Stomach (tissue), 4 donors: ENCODE measurements at regions not wholly inside any gene's neighbourhood (a gene's known extent, or its start where the extent isn't known, plus 50 kb on each side); places are given as distances from the start of the nearest gene placed in this dataset.

Source experiments
- EP300 ChIP-seq: sonication (generic); formaldehyde crosslinking; IDR thresholded peaks from one replicate; pipeline ENCODE4 v1.6.1; 2017; ENCODE audit warnings: antibody characterized with exemption
- POLR2A ChIP-seq, 4 donors: fragments of 450-650 bp; IDR thresholded peaks; one replicate each; pipeline ENCODE4 v1.6.1; 2016; ENCODE audit warnings: antibody characterized with exemption in 4 of 4, control low read depth in 2 of 4, mild to moderate bottlenecking in 1 of 4, moderate library complexity in 1 of 4
- POLR2AphosphoS5 ChIP-seq, 3 donors: sonication (generic); formaldehyde crosslinking; IDR thresholded peaks; one replicate each; pipeline ENCODE4 v1.6.1; 2016; ENCODE audit warnings: antibody characterized with exemption in 3 of 3
- TF ChIP-seq, protein P1 (sequence below), 7 experiments: fragments of 450-650 bp in 4 of 7; fragments of 200-600 bp in 3 of 7; sonication (generic) in 3 of 7; IDR thresholded peaks; one replicate each; pipeline ENCODE4 v1.5.1; 2016 to 2019; ENCODE audit warnings: antibody characterized with exemption in 7 of 7, control low read depth in 2 of 7, mild to moderate bottlenecking in 1 of 7

DNA sequence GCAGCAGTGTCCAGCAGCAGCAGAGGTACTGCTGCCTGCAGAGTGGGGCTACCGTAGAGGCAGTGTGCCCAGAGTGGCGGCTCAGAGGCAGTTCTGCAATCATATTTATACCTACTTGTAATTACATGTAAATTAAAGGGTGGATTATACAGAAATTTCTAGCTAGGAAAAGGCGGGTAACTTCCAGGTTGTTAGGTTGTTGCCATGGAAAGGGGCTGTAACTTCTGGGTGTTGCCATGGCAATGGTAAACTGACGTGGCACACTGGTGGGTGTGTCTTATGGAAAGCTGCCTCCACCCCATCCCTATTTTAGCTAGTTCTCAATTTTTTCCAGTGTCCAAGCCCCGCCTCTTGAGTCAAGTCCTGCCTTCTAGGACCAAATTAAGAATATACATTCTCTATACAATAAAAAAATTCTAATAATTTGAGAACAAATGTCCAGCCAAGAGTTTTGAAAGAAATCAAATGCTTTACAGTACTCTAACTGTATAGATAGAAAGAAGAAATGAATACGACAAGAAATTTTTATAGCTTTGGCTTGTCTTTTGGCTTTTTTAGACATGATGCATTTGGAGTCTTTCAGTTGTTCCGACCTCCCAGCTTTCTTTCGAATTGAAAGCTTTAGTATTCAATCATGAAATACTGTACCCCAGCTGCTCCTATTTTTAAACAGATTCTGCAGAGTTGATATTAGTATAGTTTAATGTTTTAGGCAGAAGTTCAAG is 816.6 kb downstream of the DIAPH3 start:
- TF ChIP-seq, protein P1, sequence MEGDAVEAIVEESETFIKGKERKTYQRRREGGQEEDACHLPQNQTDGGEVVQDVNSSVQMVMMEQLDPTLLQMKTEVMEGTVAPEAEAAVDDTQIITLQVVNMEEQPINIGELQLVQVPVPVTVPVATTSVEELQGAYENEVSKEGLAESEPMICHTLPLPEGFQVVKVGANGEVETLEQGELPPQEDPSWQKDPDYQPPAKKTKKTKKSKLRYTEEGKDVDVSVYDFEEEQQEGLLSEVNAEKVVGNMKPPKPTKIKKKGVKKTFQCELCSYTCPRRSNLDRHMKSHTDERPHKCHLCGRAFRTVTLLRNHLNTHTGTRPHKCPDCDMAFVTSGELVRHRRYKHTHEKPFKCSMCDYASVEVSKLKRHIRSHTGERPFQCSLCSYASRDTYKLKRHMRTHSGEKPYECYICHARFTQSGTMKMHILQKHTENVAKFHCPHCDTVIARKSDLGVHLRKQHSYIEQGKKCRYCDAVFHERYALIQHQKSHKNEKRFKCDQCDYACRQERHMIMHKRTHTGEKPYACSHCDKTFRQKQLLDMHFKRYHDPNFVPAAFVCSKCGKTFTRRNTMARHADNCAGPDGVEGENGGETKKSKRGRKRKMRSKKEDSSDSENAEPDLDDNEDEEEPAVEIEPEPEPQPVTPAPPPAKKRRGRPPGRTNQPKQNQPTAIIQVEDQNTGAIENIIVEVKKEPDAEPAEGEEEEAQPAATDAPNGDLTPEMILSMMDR (IDR thresholded peaks at IDR 0.05) = no peak
- TF ChIP-seq POLR2A (IDR thresholded peaks at IDR 0.05) = no peak
- no peak for TF ChIP-seq POLR2AphosphoS5 (IDR thresholded peaks at IDR 0.05)
- no peak for TF ChIP-seq EP300
